Pons (tissue), 1 donor: ENCODE measurements at regions not wholly inside any gene's neighbourhood (a gene's known extent, or its start where the extent isn't known, plus 50 kb on each side); places are given as distances from the start of the nearest gene placed in this dataset.

ENCODE experiments used
- DNase-seq: peaks from one replicate; pipeline ENCODE4 v3.0.0-alpha.2; 2016; ENCODE audit warnings: low spot score

DNA sequence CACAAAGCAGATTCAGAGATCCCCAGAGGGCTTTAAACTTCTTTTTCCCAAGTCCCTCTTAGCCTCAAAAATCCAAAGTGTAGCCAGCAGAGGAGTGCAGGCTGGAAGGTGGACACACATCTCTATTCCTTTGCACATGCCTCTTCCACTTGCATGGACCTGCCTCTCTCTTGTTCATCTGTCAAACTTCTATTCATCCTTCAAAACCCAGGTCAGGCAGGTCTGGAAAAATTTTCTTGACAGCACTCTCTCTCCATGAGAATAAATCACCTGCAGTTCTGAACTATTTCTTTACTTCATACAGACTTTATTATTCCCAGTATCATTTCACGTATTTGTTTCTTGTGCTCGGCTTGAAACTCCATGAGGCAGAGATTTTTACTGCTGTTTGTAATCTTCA is 127.5 kb downstream of the SS18 start:
- DNase-seq = no peak

DNA sequence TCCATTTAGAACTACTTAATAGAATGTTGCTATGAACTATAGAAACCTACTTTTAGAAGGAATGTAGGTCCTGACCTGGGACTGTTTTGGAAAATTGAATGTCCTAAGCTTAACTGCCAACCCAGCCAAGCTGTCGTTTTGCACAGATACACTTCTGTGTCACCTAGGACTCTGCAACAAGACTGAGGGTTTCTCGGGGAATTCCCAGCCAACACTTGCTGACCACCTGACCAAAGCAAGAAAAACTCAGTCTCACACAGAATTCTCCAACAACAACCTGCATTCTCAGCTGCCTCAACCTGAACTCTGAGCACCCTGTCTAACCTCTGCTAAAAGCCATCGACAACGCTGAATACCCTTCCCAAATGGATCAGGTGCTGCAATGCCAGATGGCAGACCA is 128.2 kb downstream of the SS18 start:
- no peak for DNase-seq

DNA sequence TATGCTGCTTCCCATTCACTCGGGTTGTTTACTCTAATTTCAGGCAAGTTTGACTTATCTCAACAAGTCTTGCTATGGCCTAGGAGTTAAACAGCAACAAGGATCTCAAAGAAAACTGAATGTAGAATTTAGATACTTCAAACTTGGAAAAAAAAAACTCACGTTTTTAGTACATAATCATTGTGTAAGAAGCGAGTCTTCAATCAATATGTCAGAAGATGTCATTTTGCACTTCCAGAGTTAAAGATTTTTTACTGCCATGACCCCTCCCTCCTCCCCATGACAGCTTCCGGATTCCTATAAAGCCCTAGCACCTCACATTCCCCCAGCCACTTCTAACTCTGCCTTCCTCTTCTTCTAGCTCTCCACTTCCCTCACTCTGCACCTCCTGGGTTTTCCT is 133.4 kb downstream of the SS18 start:
- no peak for DNase-seq

DNA sequence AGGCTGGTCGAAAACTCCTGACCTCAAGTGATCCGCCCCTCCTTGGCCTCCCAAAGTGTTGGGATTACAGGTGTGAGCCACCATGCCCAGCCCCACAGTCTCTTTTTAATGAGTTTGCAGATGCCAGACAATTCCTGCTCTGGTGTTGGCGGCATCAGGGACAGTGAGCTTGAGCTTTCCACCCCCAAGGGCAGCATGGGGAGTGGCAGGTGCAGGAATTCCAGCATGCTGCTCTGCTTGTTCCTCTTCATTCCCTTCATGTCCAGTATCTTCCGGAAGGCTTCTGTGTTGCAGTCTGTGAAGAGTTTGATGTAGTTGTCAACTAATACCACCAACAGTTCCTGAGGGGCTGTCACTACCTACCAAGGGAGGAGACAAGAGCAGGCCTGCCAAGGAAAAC is 137.3 kb downstream of the SS18 start:
- DNase-seq = no peak

DNA sequence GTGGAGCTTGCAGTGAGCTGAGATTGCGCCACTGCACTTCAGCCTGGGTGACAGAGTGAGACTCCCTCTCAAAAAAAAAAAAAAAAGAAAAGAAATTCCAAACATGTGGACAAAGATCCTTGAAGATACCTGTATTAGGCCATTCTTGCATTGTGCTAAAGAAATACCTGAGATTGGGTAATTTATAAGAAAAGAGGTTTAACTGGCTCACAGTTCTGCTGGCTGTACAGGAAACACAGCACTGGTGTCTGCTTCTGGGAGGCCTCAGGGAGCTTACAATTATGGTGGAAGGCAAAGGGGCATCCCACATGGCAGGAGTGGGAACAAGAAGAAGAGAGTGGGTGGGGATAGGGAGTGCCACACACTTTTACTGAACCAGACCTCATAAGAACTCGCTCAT is 140.1 kb downstream of the SS18 start:
- DNase-seq = no peak

DNA sequence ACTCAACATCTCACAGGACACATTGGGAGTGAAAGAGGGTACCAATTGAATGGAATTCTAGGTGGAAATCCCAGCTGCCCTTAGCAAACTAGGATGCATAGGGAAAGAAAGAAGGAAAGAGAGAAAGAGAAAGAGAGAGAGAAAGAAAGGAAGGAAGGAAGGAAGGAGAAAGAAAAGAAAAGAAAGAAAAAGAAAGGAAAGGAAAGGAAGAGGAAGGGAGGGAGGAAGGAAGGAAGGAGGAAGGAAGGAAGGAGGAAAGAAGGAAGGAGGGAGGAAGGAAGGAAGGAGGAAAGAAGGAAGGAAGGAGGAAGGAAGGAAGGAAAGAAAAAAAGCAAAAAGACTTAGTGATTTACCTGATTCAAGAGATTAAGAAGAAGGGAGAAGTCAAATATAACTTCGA is 143.9 kb downstream of the SS18 start:
- no peak for DNase-seq

DNA sequence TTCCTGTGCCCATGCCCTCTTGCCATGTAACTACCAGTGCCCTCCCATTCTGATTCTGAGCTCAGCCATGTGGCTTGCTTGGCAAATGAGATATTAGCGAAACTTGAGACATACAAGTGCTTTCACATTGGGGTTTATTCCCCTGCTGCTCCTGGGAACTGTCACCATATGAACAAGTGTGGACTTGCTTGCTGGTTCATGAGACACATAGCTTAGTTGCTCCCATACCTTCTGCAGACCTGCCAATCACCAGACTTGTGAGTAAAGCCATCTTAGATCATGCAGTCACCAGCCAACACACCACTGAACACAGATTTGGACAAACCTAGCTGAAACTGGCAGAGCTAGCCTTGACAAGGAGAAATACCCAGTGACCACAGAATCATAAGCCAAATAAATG is 155.1 kb downstream of the SS18 start:
- no peak for DNase-seq

DNA sequence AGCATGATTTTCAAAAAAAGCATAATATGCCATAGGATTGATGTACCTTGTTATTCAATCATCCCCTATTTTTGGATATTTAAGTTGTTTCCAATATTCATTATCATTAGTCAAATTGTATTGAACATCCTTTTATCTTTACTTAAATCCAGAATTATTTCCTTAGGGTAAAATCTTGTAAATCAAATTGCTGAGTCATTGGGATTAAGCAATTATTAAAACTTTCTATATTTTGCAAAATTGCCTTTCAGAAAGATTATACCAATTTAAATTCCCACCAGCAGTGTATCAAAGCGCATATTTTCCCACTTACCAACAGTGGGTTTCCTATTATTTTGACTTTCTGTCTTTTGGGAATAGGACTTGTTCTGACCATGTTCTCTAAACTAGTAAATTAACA is 159.3 kb downstream of the SS18 start:
- DNase-seq = no peak

DNA sequence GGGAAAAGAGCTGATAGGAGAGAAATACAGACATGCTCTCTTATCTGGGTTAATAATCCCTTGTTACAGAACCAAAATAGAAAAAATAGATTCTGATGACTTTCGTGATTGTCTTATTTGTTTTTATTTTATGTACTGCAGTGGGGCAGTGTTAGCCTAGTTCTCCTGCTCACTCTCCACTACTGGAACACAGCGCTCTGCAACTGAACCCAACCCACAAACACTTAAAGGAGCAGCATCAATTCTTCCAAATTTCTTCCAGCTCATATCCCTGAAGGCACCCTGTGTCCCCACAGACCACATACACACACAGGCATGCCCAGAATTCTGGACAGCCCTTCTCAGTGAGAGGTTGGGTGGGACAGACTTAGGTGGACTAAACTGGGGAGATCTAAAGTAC is 160.6 kb downstream of the SS18 start:
- DNase-seq = no peak

DNA sequence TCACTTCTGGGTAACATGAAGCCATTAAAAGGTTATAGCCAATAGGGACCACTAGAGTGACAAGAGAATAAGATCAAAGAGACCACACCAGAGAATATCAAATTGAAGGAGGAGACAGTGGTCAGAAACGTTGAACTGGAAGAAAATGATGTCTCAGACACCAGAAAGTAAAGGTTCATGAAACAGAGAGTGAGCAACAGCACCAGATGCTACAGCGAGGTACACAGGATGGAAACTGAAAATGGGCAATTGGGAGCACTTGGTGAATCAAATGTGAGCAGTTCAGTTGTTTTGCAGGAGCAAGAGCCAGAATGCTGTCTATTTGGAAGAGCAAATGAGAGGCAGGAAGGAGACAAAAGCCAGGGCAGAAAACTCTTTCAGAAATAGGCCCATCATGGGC is 162.6 kb downstream of the SS18 start:
- no peak for DNase-seq

DNA sequence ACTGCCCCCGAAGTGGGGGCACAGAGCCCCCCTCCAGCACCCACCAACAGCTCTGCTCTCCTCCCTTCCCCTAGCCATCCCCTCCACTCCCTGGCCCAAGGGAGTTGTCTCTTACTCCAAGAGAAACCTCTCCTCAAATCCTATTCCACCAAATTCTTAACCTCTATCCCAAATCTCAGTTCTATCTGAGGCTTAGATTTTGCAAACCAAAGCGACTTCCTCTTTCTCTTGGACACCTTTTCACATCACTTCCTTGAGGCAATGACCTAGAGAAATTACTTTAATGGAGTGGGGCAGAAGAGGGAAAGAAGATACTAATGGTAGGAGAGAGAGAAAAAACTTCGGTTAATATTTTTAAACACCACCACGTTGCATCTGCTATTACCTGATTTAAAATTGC is 167.2 kb downstream of the SS18 start:
- no peak for DNase-seq

DNA sequence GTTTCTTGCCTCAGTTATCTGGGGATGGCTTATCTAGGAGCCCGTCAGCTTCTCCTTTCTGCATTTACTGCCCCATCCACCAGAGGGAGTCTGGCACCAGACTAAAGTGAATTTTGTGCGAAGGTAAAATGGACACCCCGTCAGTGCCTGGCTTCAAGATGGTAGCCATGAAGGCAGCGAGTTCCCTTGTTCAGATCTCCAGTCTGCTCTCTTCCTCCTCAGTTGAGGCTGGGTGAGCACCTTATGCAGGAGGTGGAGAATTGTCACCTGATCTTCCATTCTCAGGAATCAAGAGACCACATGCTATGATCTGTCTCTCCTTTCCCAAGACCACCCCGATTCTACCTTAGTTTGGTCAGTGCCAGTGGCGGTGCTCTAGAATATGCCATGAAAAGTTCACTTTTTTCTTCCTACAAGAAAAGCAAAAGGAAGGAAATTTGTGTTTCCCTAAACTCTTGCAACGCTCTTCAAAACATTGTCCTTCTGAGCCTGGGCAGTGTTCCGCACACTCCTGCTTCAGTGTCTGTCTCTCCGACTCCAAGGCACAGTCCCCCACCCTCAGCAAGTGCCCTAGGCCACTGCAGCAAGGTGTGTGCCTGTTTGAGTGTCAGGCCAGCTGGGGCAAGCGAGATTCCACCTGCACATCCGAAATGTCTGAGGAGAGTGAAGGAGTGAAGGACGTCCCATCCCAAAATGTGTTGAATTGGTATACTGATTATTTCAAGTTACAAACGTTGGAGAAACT is 168.6 kb downstream of the SS18 start:
- DNase-seq = no peak

DNA sequence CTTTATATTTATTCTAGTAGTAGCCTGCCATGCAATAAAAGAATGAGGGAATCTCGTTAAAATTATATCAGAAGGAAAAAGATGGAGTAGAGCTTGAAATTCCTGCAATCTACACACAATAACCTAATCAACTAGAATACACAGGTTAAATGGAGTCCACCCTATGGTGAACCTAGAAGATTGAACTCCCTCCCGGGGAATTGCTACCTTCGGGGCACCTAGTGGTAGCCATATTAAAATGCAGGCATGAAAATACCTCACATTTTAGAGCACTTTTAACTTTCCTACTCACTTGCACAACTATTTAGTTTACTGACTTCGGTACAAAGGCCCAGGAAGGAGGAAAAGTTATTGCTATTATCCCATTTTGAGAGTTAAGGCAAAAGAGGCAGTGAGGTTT is 174.5 kb downstream of the SS18 start:
- no peak for DNase-seq

DNA sequence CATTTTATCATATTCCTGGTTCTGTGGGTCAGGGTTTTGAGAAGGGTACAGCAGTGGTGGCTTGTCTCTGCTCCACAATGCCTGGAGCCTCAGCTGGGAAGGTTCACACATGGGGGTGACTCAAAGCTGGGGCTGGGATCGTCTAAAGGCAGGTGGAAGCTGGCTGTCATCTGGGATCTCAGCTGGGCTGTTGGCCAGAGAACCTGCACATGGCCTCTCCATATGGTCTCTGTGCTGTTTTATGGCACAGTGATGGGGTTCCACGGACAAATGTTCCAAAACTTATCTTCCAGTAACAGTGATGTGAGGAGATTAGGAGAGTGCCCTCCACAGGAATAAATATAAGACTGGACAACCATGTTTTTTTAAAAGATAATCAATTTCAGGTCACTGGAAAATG is 191.4 kb downstream of the SS18 start:
- DNase-seq = peak; percentile 2

DNA sequence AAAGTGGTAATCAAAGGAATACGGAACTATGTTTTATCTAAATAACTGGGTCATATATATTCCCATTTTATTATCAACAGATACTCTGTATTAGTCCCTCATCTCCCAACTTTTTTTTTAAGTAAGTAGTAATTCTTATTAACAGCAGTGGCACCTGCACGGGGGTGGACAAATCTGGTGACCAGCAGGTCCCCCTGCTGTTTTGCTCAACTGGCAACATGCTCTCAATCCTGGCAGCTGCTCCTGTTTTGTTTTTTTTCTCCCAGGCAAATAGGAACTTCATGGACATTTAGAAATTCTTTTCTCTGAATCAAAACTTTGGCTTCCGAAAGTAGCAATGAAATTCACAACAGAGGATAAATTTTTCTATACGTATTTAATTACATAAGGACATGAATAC is 193.5 kb downstream of the SS18 start:
- no peak for DNase-seq

DNA sequence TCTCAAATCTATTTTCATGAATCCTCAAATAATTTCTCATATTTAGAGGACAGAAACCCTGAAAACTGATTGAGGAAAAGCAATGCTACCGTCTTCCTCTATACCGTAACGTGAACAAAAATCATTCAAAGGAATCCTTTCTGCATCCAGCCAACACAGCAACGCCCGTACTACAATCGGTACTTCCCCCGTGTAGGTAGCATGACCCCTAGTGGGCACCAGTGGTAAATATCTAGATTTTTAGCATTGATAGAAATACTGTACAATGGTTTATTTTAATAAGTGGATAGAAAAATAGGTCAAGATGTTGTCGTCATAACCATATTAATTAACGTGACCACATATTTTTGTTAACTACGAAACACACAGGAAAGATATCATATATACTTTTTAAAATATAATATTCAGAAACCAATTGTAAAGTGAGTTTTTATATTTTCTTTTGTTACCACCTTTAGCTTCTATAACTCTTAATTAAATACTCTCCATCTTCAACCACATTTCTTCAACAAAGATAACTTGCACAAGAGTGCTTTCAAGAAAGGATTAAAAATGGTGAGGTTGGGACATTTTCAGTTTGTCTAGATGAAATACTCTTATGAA is 194.1 kb downstream of the SS18 start:
- DNase-seq = peak; percentile 5

DNA sequence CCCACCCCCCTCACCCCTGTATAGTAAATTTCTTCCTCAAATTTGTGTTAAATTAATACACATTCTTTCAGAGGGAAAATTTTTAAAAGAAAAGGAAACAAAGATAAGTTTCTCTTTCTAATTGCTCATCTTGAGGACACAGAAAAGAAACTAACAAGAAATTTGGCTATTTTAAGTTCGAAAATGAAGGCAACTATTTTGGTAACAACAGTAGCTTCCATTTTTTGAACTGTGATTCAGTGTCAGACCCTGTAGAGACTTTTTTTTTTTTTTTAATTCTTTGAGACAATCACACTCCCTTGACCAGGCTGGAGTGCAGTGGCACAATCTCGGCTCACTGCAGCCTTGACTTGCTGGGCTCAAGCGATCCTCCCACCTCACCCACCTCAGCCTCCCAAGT is 194.9 kb downstream of the SS18 start:
- no peak for DNase-seq

DNA sequence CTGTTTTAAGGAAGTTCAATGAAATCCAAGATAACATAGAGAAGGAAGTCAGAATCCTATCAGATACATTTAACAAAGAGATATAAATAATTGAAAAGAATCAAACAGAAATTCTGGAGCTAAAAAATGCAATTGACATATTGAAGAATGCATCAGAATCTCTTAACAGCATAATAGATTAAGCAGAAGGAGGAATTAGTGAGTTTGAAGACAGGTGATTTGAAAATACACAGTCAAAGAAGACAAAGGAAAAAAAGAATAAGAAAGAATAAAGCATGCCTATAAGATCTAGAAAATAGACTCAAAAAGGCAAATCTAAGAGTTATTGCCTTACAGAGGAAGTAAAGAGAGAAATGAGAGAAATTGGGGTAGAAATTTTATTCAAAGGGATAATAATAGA is 204.1 kb downstream of the SS18 start:
- DNase-seq = no peak

DNA sequence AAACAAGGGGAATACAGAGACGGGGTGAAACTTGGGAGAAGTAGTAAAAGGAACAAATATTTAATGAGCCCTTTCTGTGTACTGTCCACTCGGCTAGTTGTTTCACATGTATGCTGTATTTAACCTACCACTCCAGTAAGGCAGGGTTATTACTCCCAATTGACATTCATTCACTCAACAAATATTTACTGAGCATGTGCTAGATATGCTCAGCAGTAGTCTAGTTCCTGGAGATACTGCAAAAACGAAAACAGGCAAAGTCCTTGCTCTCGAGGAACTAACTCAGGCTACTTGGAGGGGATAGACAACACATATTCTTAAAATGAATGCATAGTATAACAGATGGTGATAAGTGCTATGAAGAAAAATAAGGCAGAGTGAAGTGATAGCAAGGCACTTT is 207.3 kb downstream of the SS18 start:
- no peak for DNase-seq

DNA sequence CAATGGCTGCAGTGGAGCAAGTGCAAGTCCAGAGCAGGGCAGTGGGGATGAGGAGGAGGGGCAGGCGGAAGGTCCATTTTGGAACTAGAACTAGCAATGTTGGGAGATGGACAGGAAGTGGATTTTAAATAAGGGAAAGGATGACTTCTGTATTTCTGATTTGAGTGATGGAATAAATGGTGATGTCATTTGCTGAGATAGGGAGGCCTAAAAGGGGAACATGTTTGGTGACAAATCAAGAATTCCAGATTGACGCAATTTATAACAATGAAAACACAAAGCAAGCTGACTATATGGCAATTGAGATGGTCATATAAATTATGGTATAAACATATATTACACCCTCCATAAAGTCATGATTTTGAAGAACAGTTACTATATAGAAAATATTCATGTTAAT is 209.3 kb downstream of the SS18 start:
- DNase-seq = no peak

DNA sequence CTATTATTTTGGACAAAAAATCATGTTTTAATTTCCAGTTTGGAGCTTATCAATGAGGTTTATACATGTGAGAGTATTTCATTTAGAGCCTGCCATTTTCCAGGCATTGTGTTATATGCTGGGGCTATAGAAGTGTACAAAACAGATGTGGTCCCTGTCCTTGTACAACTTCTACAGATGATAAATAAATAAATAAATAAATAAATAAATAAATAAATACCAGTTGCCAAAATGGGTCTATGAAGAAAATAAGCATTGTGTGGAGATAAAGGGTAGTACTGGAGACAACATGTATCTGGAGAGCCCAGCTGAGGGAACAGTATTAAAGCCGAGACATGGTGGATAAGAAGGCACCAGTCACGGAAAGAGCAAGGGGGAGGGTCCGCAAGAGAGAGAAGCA is 210.0 kb downstream of the SS18 start:
- DNase-seq = no peak

DNA sequence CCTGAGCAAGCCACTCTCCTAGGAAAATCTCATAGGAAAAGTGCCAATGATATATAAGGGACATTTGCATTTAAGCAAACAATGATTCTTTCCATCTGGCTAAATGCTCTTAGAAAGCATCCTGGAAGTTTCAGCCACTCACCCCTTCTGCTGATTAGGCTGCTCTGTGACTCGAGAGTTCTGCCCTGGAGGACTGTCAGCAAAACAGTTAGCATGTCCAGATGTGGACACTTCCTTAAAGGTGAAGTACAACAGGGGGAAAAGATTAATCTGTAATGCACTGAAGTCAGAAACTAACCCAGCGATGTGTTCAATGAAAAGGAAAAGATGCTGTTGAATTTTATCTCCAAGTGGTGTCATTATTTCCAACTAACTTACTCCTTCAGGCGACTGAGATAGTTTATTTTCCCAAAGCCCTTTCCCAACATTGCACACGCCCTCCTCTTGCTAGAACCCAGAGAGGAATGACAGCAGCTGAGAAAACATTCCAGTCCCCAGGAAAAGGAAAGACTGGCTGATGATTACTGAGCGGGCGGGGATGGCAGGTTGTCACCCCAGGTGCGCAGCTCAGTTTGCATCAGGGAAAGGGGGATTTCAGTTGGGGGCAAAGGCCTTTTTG is 214.0 kb downstream of the SS18 start:
- no peak for DNase-seq

DNA sequence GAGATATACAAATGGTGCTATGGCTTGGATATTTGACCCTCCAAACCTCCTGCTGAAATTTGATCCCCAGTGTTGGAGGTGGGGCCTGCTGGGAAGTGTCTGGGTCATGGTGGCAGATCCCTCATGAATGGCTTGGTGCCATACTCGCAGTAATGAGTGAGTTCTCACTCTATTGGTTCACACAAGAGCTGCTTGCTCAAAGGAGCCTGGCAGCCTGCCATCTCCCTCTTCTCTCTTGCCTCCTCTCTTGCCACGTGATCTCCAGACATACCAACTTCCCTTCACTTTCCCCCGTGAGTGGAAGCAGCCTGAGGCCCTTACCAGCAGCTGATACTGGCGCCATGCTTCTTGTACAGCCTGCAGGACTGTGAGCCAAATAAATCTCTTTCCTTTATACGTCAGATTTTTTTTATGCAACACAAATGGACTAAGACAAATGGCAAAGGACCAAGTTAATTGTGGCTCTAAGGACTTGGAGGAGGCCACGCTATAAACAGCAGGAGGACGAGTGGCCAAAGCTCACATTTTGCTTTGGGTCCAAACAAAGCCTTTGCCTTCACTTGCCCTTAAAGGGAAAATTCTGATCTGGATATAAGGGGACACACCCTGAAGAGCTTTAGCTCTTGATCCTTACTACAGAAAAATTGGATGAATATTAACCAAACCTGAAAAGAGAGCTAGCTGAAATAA is 214.7 kb downstream of the SS18 start:
- DNase-seq = no peak
